ENCODE measurements at regions not wholly inside any gene's neighbourhood (a gene's known extent, or its start where the extent isn't known, plus 50 kb on each side); places are given as distances from the start of the nearest gene placed in this dataset.

DNA sequence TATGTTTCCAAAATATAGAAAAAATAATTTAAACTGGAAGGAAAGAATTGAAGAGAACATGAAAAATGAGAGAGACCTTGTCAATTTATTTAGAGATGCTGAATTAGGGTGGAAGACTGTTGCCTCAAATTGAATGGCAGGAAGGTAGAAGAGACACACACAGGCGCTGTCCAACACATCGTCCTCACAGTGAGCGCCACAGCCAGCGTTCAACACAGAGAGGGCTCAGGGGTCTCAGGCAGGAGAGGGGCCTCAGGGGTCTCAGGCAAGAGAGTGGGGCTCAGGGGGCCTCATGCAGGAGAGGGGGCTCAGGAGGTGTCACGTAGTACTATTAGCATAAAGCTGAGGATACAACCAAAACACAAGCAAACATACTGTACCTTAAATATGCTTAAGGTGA is 65.7 kb downstream of the TMEM18 start:
- Histone ChIP-seq H3K36me3 (no peaks in the 10 kb centered on the region), H3K4me1 (ENCODE audit: control insufficient read depth in 1 of 2, low read depth in 2 of 2) (no peaks in the 10 kb centered on the region), H3K27me3 (replicated peaks; ENCODE audit: insufficient read depth) (no peaks in the 10 kb centered on the region), H3K4me3 (no peak overlapping the region), H3K27ac (no peak overlapping the region), H3K9me3 (no peaks in the 10 kb centered on the region)
- DNase-seq (ENCODE audit: low spot score) = no peak
- TF ChIP-seq, protein P1, sequence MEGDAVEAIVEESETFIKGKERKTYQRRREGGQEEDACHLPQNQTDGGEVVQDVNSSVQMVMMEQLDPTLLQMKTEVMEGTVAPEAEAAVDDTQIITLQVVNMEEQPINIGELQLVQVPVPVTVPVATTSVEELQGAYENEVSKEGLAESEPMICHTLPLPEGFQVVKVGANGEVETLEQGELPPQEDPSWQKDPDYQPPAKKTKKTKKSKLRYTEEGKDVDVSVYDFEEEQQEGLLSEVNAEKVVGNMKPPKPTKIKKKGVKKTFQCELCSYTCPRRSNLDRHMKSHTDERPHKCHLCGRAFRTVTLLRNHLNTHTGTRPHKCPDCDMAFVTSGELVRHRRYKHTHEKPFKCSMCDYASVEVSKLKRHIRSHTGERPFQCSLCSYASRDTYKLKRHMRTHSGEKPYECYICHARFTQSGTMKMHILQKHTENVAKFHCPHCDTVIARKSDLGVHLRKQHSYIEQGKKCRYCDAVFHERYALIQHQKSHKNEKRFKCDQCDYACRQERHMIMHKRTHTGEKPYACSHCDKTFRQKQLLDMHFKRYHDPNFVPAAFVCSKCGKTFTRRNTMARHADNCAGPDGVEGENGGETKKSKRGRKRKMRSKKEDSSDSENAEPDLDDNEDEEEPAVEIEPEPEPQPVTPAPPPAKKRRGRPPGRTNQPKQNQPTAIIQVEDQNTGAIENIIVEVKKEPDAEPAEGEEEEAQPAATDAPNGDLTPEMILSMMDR (IDR thresholded peaks at IDR 0.05) = no peak
- ATAC-seq (ENCODE audit: insufficient number of reproducible peaks, low FRiP score, low read depth) = no peak

DNA sequence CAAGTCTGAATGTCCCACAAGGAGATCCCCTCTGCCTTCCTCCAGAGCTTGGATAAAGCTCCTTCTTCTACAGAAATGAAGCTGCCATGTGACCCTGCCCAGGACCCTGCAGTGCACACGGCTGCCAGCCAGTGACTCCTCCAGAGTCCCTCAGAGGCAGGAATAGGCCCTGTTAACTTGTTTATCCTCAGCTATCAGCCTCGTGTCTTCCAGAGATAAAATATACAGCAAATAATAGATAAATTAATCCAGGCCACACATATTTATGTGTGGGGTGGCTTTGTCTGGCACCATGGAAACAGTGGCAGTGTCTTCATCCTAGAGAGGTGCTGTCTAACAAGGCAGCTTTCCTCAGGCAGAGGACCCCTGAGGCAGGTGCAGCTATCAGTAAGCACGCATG is 66.7 kb downstream of the TMEM18 start:
- no peak overlapping the region for H3K27ac ChIP-seq
- DNase-seq (ENCODE audit: low spot score) (no peak), ATAC-seq (ENCODE audit: insufficient number of reproducible peaks, low FRiP score, low read depth) (no peak)
- H3K9me3 ChIP-seq = no peaks in the 10 kb centered on the region
- H3K36me3 ChIP-seq = no peaks in the 10 kb centered on the region
- TF ChIP-seq, protein P1 (IDR thresholded peaks at IDR 0.05) = no peak
- no peaks in the 10 kb centered on the region for H3K4me1 ChIP-seq (ENCODE audit: control insufficient read depth in 1 of 2, low read depth in 2 of 2)
- no peaks in the 10 kb centered on the region for H3K27me3 ChIP-seq (replicated peaks; ENCODE audit: insufficient read depth)
- no peak overlapping the region for H3K4me3 ChIP-seq

DNA sequence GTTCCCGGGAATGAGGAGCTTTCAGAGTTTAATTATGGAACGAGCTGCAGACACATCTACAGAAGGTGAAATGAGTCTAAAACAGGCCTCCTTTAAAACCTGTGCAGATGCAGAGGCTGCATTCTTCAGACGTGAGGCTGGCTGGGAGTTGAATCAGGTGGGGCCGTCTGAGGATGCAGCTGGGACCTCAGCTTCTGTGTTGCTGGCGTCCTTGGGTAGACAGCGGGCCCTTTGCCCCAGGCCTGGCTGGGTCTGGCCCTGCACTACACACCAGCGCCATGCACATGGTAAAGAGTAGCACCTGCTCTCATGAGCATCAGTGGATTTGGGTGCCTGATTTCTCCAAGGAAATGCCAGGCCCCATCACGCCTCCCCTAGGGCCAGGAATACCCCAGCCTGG is 67.3 kb downstream of the TMEM18 start:
- no peak overlapping the region for H3K27ac ChIP-seq

DNA sequence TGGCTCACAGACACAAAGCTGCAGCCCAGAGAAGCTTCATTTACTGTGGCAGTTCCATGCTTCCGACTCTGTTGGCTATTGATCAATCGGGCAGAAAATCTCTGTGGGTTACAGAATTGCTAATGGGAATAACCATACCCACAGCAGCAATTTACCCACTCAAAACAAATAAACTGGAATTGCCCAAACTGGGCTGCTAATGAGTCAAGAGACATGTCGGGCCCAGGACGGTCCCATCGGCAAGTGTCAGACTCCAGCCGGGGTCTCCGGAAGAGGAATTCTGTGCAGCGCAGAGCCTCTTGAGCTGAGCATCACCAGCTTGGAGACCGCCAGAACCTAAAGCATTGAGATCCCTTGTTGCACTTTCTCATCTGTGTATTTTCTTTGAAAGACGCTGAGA is 67.8 kb downstream of the TMEM18 start:
- Histone ChIP-seq H3K36me3 (no peaks in the 10 kb centered on the region), H3K9me3 (no peaks in the 10 kb centered on the region), H3K4me3 (no peak overlapping the region), H3K27ac (no peak overlapping the region), H3K27me3 (replicated peaks; ENCODE audit: insufficient read depth) (no peaks in the 10 kb centered on the region), H3K4me1 (ENCODE audit: control insufficient read depth in 1 of 2, low read depth in 2 of 2) (no peaks in the 10 kb centered on the region)
- no peak for ATAC-seq (ENCODE audit: insufficient number of reproducible peaks, low FRiP score, low read depth)
- TF ChIP-seq, protein P1 (IDR thresholded peaks at IDR 0.05) = no peak
- DNase-seq (ENCODE audit: low spot score) = no peak

More for the DNA sequence above, 67.3 kb downstream of the TMEM18 start:
- Histone ChIP-seq H3K4me3 (no peak overlapping the region), H3K36me3 (no peaks in the 10 kb centered on the region), H3K4me1 (ENCODE audit: control insufficient read depth in 1 of 2, low read depth in 2 of 2) (no peaks in the 10 kb centered on the region), H3K9me3 (no peaks in the 10 kb centered on the region), H3K27me3 (replicated peaks; ENCODE audit: insufficient read depth) (no peaks in the 10 kb centered on the region)
- TF ChIP-seq, protein P1 (IDR thresholded peaks at IDR 0.05) = no peak
- DNase-seq (ENCODE audit: low spot score) (no peak), ATAC-seq (ENCODE audit: insufficient number of reproducible peaks, low FRiP score, low read depth) (no peak)

DNA sequence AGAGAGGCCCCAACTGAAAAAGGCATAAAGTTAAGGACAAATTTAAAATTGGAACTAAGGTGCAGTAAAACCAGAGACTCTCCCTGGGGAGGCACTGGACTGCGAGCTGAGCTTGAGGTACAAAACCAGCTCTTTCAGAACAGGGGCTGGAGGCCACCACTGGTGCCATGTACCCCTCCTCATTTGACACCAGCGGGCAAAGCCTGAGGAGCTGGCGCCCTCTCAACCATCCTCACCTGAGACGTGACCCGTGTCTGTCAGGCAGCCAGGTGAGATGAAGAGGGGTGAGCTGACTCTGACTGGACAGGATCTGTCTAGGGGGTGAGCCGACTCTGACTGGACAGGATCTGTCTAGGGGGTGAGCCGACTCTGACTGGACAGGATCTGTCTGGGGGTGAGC is 68.5 kb downstream of the TMEM18 start:
- no peak overlapping the region for H3K27ac ChIP-seq
- DNase-seq (ENCODE audit: low spot score) (no peak), ATAC-seq (ENCODE audit: insufficient number of reproducible peaks, low FRiP score, low read depth) (no peak)
- H3K36me3 ChIP-seq = no peaks in the 10 kb centered on the region
- H3K4me3 ChIP-seq = no peak overlapping the region
- TF ChIP-seq, protein P1 (IDR thresholded peaks at IDR 0.05) = no peak
- H3K9me3 ChIP-seq = no peaks in the 10 kb centered on the region
- H3K27me3 ChIP-seq (replicated peaks; ENCODE audit: insufficient read depth) = no peaks in the 10 kb centered on the region
- no peaks in the 10 kb centered on the region for H3K4me1 ChIP-seq (ENCODE audit: control insufficient read depth in 1 of 2, low read depth in 2 of 2)
